ENCODE measurements at regions not wholly inside any gene's neighbourhood (a gene's known extent, or its start where the extent isn't known, plus 50 kb on each side); places are given as distances from the start of the nearest gene placed in this dataset.

DNA sequence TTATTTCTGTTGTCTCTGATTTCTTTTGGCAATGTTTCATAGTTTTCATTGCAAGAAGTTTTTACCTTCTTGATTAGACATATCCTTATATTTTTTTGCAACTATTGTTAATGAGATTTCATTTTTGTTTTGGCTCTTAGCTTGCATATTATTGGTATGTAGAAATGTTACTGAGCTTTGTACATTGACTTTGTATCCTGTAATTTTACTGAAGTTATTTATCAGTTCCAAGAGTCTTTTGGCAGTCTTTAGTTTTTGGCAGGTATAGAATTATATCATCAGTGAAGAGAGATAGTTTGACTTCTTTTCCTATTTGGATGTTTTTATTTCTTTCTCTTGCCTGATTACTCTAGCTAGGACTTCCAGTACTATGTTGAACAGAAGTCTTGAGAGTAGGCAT is 375.7 kb downstream of the TDRD3 start:
- DNase-seq (ENCODE audit: low spot score): no peak

DNA sequence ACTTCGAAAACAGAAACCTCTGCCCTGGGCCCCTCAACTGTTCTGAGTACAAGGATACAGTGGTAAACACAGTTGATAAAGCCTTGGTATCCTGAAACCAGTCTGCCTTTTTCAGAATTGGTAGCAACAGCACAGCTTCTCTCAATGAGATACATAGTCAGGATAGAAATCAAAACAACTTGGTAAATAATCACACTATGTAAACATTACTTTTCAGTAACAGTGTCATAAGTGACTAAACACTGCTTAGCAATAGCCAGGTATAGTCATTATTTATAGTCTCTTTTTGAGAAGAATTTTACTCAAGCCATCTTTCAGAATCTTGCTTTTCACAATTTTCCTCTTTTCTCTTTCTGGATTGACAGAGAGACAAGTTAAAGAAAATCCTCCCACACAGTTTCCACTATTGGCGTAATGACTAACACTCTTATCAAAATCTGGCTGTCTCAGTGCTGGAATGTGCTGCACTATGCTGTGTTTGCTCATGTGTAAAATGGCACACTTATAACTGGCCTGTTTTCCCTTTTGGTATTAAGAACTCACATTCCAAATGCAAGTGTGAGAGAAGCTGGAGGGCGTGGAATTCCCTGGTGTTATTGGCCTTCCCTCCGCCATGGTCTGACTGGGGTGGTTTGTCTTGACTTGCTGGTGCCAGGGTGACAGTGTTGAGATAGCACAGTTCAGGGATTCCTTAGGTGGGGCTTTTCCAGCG is 368.8 kb downstream of the TDRD3 start:
- DNase-seq (ENCODE audit: low spot score): peak; percentile 84

DNA sequence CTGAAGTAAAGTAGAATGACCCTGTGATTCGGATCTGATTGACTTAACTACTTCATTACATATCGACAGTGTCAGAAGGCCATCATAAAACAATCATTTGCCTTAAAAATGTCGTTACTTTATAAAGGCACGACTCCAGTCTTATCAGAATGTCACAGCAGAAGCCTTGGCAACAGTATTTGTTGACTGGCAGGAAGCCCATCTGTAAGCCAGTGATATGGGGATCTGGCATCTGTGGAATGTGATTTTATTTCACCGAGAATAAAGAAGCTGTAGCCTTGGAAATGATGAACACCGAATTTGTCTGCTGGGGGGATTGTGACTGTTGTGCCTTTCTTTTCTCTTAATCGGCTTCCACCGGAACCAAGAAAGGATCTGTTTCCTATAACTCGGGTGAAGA is 362.5 kb downstream of the TDRD3 start:
- peak; percentile 75 for DNase-seq (ENCODE audit: low spot score)

DNA sequence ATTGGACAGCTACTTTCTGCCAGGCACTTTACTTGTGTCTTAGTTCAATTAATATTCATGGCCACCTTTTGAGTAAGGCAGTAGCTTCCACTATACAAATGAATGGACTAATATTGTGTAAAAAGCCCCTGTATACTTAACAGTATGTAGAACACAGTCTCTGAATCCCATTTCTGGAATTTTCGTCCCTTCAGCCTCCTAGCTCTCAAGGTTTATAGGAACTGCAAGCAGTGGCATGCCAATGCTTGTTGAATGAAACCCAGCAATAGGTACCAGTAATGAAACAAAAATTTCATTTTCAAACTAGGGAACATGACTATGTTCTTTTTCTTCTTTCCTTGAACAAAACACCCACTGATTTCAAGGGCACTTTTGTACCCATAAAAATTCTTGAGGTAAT is 361.6 kb downstream of the TDRD3 start:
- no peak for DNase-seq (ENCODE audit: low spot score)

DNA sequence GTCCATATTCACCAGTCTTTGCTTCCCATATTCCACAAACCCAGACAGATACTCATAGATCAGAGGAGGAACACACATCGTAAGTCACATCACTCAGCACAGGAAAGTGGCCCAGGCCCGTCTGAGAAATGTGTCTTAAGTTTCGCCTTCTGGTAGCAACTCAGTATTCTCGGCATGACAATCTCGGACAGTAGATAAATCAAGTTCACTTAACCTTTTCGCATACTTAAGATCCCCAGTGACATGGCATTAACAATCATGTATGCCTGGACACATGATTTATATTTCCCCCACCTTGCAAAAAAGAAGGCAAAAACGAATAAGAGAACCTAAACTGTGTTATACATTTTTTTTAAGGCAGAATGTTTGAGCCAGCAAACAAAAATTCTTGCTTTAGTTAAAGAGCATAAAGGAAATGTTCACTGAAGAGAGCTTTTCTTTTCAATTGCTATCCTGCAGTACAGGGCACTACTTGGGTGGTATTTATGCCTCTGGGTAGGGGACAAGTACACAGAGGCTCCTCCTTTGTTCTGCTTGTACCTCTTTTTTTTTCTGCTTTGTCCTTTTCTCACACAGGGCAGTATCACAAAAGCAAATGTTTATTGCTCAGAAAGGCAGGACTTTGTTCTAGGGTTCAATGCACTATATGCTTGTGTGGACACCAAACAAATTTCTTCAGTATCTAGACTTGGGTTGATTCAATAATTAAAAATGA is 360.6 kb downstream of the TDRD3 start:
- no peak for DNase-seq (ENCODE audit: low spot score)

DNA sequence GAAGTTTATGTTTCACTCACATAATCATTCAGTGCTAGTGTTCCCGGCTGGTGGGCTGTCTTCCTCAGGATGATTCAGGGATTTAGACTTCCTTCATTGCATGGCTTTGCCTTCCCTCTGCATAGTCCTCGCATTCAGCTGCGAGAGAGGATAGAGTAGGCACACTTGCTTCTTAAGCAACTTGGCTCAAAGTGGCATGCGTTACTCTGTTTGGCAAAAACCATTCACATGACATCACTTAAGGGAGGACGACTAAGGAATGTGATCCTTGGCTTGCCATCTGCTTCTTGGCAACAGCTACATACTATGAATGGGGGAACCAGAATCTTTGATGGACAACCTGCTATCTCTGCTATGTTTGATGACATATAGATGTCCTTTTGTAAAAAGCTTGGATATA is 359.3 kb downstream of the TDRD3 start:
- peak; percentile 5 for DNase-seq (ENCODE audit: low spot score)

DNA sequence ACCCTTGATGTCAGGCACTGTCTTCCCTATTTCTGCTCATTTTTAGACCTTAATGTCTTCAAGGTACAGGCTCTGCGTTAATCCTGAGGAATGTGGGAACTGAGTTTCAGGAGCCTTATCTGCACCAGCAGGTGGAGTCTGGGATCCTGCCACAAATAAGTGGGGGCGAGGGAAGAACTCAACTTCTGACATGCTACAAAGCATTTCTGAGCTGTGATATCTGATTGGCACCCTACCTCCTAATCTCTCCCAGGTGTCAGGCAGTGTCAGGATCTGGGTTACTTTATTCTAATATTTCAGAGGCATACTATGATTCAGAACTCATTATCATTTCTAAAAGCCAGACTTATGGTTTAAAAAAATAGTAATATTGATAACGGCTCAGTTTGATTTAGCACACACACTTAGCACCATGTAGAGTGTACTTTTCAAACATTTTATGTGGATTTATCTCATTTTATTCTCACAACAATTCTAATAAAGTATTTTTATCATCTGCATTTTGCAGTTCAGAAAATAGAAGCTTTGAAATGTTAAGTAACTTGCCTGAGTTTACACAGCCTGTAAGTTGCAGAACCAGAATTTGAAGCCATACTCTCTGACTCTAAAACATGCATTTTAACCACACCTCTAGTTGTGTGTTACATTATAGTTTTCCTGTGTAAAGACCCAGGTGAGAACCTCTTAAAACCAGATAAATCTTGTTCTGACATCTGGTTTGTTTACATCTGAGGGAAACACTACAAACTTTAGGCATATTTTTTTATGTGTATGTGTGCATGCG is 358.6 kb downstream of the TDRD3 start:
- DNase-seq (ENCODE audit: low spot score): no peak

DNA sequence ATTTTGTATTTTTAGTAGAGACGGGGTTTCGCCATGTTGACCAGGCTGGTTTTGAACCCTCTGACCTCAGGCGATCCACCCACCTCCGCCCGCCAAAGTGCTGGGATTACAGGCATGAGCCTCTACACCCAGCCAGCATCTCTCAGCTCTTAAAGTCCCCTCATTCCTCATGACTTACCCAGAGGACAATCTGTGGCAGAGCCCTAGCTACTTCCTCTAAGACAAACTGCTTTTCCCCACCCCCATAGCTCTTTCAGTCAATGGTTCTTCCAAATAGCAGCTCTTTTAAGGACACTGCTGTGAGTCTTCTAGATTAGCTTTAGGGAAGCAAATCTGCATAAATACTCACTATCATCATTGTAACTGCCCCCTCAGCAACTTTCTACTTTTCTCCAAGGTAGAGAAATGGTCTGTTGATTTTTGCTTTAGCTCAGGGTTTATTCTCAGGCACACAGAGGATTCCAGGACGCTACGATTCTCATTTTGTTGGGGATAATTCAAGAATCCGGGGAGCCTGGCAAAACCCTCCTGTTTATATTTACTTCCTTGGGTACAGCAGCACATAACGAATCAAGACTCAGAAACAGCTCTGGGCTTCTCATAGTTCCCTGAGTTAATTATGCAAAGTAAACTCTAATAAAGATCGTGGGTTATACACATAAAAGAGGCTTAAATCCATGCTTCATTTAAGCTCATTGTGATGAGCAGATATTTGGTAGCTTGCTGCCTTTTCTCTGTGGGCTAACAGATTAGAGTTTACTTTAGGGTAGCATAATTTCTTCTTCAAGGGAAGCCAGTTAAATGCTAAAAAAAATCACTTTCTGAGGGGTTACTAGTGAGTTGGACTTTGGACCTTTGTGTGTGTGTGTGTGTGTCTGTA is 357.4 kb downstream of the TDRD3 start:
- DNase-seq (ENCODE audit: low spot score): no peak

DNA sequence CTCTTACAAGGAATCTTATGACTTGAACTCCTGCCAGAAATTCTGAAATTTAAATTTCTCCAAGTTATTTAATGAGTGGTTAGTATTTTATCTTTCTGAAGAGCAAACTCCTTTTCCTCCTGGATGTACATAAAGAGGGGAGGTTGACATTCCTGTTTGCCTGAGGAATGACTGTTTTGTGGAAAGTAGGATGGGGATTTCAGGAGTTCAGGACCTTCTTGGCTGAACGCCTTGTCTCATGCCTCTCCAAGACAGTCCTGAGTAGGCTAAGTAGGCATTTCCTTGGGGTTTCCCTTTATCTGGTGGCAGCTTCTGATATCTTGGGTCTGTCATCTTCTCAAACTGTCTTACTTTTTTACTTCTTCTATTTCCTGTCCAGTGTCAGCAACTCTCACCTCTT is 356.6 kb downstream of the TDRD3 start:
- DNase-seq (ENCODE audit: low spot score): no peak

DNA sequence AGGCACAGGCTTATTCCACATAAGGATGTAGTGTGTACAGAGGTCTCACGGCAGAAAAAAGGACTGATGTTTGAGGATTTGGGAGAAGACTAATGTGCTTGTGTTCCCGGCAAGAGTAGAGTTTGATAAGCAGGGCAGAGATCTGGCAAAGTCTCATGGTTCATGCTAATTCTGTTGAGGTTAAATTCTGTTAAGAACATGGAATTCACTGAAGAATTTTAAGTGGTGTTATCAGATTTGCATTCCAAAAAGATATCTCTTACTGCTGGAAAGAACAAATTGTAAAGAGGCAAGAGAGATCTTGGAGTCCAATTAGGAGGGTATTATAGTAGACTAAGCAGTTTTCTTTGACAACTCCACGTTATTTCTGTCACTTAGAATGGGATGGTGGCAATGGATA is 348.3 kb downstream of the TDRD3 start:
- DNase-seq (ENCODE audit: low spot score): no peak

DNA sequence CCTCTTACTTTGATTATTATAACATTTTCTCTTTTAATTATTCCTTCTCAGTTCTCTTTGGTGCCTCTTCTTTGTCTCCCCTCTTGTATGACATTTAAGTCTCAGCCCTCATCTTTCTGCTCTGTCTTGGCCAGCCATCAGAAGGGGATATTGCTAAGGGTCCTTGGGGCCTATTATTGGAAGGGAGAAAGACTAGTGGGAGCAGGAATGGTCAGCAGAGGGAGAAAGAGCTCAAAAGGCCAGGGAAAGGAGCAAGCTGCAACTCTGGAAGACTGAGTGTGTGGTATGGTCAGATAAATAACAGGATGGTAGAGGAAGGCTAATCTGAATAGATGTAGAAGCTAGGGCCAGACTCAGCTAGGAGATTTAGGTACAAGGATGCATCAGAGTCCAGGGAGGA is 336.9 kb downstream of the TDRD3 start:
- DNase-seq (ENCODE audit: low spot score): no peak

DNA sequence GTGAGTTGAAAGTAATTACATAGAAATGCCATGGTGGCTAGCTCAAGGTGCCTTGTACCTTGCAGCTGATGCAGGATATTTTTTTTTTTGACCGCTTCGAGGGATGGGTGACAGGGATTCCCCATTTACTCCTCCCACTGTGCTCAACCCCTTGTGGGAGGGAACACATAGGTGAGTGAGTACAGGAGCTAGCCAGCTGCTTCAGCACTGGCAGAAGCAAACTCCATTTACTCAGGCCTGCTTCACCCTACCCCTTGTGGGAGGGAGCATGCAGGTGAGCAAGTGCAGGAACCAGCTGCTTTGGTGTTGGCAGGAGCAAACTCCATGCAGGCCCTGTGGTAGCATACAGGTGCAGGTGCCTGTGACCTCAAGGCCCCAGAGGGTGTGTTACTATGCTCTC is 330.1 kb downstream of the TDRD3 start:
- no peak for DNase-seq (ENCODE audit: low spot score)

DNA sequence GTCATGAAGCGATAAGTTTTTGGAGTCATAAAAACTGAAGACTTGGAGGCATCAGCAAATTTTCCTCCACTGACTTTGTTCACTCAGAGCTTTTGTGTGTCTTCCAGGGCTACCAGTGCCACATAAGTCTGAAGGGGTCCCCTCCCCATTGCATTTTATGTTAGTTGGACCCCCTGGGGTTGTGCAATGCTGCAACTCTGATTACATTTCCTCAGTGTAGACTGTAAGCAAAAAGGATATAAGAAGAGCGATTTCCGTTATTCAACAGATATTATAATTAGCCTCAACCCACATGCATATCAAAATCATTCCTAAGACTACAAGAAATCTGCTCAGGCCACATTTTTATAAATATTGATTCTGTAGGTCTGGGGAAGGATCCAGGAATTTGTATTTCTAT is 324.0 kb downstream of the TDRD3 start:
- no peak for DNase-seq (ENCODE audit: low spot score)

DNA sequence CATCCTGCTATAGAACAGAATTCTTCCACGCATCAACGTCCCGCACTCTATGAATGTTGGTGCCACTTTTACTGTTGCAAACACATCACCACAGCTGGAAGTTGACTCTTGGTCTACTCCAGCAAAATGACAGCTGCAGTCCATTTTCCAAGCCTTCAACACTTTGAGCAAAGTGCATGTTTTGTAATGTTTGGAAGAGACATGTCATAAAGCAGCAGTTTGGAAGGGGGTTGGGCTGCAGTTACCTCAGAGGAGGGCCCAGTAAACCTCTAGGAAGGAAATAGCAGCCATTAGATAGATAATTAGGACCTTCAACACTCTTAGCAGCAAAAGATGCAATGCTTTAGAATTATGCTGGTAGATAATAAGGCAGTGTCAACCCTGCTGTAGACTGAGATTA is 323.6 kb downstream of the TDRD3 start:
- no peak for DNase-seq (ENCODE audit: low spot score)

DNA sequence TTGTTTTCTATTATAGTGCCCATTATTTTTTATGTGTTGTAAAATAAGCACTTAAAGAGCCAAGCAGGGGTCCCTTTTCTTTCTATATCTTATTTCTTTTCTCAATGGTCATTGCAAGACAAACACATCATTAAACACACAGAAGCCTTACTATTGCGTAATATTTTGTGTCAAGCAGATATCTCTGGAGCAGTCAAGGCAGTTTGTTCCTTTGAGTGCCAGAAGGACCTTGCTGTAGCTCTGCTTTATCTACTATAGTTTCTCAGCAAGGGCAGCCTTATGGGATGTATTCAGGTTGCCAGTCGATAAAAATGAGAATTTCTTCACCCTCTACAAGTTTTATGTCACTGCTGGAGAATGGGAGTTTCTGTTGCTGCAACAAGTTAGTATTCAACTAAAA is 319.3 kb downstream of the TDRD3 start:
- DNase-seq (ENCODE audit: low spot score): no peak

DNA sequence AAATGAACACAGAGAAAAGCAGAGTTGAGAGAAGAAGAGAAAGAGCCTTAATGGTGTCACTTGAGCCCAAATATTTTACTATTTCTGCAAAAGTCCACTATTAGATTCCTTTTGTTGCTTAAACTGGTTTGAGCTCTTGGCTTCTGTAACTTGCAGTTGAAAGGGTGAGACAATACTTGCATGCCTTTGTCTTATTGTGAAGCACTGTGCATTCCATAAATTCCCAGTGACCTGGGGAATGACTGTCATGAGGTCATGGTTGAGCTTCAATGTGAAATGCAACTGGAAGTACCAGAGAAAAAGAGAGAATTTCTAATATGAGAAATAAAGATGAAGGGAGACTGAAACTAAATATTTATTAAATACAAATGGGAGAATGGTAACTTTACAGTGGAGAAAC is 310.9 kb downstream of the TDRD3 start:
- no peak for DNase-seq (ENCODE audit: low spot score)

DNA sequence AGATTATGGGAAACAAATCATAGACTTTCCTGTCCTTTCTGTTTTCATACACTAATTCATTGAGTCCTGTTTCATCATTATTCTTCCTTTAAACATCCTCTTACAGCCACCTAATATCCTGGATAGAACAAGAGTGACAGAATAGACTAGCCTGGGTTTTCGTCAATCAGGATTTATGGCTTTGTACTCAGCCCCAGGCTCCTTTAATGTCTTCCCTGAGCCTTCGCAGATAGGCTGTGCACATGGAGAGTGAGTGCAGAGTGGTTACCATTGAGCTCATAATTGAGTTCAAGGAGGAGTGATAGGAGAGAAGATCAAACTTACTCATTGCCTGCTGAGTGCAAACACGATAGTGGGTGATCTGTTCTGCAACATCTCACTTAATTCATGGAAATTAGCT is 304.9 kb downstream of the TDRD3 start:
- DNase-seq (ENCODE audit: low spot score): no peak

DNA sequence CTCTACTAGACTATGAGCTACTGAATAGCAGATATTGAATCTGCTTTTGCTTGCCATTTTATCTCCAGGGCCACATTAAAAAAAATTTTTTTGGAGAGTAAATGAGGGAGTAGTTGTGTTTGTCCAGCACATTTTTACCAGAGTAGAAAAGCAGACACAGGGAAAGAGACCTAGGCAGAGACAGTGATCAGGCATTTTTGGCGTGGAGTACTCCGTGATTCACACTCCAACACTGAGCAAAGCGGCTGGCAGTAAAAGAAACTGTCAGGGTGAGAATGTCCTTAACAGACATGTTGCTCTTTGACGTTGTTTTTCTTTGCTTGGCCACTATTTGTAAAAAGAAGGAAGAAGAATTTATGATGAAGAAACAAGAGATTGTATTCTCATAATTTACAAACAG is 304.0 kb downstream of the TDRD3 start:
- no peak for DNase-seq (ENCODE audit: low spot score)

DNA sequence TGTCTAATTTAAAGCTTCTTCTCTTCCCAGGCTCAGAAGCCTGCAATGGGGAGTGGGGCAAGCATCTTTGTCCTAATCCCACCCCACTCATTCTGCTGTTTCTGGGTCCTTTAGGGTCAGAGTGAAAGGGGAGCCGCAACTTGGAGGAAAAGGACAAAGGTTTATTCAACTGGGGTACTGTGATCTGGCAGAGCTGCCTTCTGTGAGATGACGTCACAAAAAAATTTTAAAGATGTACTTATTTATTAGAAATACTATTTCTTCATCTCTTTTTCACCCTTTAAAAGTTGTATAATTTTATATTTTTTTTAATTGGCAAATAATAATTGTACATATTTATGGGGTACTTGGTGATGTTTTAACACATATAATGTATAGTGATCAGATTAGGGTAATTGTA is 302.6 kb downstream of the TDRD3 start:
- no peak for DNase-seq (ENCODE audit: low spot score)

DNA sequence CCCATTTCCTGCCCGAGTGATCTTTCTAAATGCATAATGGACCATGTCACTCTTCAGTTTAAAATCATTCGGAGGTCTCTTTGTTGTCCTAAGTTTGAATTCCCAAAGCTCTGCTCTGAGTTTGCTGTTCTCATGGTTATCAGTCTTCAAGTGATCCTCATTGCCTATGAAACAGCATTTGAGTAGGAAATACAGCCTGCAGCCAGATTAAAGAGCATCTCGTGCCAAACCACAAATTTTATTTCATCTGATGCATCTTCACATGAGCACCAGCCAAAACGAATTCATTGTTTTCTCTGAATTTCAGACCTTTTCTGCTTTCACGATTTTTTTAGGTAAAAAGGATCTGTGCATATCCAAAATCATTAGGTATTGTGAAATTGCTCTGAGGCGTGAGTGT is 299.6 kb downstream of the TDRD3 start:
- no peak for DNase-seq (ENCODE audit: low spot score)

DNA sequence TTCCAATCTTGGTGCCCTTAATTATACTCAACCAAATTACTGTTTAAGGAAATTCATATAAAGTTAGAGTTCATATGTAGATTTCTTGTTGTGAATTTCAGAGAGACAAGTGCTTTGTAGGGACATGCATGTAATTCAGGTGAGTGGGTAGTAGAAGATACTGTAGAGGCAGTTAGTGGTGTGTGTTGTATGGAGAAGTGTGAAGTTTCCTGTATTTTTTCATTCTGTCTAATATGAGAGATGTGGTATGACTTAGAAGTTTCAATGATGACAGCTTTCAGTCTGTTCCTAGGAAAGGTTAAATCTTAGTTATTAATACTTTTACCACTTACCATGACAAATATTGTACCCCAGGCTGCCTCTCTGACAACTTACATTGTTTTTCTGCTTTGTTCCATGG is 294.2 kb downstream of the TDRD3 start:
- DNase-seq (ENCODE audit: low spot score): no peak

DNA sequence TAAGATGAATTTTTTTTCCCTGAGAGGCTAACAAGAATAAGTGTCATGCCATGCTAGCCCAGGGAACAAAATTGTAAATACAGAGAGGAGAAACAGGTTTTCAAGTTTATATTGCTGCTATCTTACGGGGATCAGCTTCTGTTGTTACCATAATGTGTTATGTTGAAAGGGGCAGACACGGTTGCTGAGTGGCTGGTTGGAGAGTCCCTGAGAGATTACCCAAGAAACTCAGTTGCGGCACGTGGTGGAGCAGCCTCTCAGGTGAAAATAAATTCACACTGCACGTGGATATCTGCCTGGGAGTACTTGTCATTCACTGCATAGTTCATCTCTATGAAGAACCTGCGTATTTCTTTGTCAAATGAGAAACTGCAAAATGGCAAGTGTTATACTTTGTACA is 293.6 kb downstream of the TDRD3 start:
- no peak for DNase-seq (ENCODE audit: low spot score)

All from kidney tubule cell (primary cell).